GM19438 (cell line): ENCODE measurements at regions not wholly inside any gene's neighbourhood (a gene's known extent, or its start where the extent isn't known, plus 50 kb on each side); places are given as distances from the start of the nearest gene placed in this dataset.

Source experiments
- ATAC-seq: cut with Tn5 transposase; IDR thresholded peaks from one replicate; pipeline ENCODE4 v1.9.1; 2021; ENCODE audit warnings: low read depth; ENCODE audit not compliant: unreplicated experiment

DNA sequence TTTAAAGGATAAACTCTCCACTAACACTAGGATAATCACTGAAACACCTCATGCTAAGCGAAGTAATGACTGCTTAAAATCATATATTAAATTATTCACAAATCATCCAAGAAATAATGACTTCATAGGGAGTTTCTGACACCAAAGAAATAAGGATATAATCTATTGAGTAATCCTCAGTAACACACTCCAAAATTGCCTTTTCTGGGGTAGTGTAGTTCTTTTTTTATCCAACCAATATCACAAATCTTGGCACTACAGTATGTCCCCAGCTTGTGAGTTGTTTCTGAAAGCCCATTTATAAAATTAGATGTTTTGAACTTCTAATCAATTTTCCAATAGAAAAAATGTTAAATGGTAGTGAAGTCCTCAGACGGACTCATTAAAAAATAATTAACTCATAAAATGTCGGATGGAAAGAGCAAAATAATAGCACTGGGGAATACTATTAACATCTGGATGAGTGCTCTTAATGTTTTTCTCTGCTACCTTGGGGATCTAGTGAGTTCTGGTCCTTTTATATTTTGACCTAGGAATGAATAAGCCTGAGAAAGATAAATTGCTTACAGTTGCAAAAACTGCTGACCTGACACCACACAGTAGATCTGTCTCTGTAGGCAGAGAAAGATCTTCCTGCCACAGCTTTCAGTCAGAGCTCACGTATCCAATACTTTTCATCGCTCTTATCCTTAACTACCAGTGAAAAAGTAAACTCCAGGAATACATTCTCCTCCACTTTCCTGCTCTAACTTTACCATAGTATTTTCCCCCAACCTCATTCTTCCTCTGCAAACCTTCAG is 618.5 kb upstream of the ANKRD30A start:
- no peak for ATAC-seq

- ATAC-seq = no peak
These were observed 619.1 kb upstream of the ANKRD30A start for GRCh38 chr10:36506261-36506660.

DNA sequence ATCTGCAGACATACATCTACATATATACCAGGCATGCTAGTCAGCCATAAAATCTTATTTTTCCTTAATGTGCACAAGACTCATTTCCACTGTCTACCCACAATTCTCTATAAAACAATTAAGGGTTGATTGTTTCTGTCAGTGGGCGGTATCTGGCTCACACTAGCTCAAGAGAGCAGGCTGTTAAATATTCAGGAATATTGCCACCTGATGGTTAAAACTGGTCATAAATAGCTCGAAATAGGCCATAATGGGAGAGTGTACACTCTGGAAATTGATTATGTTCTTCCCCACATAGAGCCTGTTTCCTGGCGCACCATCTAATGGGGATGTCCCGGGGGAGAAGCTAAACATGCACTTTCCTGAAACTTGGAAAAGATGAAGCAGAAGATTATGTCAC is 620.6 kb upstream of the ANKRD30A start:
- ATAC-seq = no peak

DNA sequence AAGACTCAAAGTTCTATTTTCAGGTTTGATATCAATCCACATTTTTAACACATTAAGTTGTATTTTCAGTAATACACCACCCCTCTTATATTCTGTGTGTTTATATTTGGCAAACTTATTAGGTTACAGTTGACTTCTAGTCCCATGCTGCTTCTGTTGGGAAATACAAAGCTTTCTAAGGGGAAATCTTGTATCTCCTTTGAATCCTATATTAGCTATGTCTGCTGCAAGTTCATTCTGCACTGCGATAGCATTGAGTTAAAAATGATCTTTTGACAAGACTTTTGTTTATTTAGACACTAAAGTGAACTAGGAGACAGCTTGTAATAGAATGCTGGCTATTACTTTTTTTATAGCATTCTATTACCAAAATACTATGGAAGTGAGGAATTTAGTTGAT is 625.1 kb upstream of the ANKRD30A start:
- ATAC-seq = no peak

DNA sequence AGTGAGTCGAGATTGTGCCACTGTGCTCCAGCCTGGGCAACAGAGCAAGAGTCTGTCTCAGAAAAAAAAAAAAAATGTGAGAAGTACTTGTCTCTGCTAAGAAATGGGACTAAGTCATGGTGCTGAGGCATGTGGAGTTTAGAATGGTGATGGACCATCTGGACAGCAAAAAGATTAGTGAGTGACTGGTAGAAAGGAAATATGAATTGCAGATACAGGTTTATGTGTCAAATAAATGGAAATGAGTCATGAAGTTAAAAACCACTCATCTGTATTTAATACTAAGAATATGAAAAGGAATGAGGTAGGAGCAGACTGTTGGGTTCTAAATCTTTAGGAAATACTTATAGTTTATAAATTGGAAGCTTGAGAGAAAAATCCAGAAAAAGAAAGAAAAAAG is 625.7 kb upstream of the ANKRD30A start:
- no peak for ATAC-seq

- ATAC-seq = no peak
These were observed 628.6 kb upstream of the ANKRD30A start for GRCh38 chr10:36496758-36497157.

DNA sequence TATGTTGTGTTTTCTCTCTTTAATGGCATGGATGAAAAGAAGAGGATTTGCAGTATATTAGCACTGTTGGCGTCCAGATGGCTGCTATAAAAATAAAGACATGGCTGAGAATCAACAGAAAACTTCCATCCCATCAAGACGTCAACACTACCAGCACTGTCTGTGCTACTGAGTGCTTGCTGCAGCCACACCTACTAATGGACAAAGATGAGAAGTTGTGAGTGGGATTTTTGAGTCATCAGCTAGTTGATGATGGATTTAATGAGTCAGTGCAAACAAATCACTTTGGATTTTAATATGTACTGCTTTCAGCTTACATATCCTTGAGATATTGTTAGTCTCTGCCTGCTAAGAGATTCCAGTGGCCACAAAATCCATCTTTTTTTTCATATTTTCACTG is 631.0 kb upstream of the ANKRD30A start:
- ATAC-seq = no peak

- ATAC-seq = no peak
These were observed 631.9 kb upstream of the ANKRD30A start for GRCh38 chr10:36493516-36493880.

GRCh38 chr10:36492590-36493515 is 632.5 kb upstream of the ANKRD30A start:
- no peak for ATAC-seq

GRCh38 chr10:36491926-36492325 is 633.5 kb upstream of the ANKRD30A start:
- no peak for ATAC-seq

DNA sequence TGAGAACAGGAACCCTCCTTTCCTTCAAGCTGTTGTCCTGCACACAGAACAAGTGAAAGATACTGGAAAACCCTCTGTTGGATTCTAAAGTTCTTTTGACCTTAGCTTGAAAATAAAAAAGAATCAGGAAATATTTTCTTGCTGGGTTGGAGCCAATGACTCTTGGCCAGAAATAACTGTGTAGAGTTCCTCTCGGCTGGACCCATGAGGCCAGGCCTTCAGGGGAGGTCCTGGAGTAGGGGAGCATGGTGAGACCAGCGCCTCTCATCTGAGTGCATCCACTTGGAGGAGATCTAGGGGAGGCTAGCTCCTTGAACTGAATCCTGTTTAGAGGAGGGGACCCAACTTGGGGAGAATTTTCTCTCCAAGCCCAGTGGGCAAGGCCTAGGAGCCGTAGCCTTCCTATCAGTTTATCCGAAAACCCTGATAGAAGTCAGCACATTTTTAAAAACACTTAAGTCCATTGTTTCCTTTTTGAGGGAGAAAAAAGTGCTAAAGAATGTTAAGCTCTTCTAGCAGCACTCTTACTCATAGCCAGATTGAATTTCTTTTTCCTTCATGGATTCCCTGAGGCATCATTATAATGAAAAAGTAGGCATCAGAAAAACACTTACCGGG is 635.7 kb upstream of the ANKRD30A start:
- no peak for ATAC-seq

DNA sequence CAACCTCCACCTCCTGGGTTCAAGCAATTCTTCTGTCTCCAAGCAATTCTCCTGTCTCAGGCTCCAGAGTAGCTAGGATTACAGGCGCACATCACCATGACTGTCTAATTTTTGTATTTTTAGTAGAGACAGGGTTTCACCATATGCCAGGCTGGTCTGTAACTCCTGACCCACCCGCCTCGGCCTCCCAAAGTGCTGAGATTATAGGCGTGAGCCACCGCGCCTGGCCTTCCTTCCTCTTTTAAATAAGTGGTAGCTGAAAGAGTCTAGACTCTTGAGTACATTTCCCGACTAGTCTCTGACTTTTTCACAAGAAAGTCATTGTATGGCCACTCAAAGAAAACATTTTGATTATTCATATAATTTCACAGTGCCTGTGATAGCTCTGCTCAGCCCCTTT is 636.2 kb upstream of the ANKRD30A start:
- no peak for ATAC-seq

DNA sequence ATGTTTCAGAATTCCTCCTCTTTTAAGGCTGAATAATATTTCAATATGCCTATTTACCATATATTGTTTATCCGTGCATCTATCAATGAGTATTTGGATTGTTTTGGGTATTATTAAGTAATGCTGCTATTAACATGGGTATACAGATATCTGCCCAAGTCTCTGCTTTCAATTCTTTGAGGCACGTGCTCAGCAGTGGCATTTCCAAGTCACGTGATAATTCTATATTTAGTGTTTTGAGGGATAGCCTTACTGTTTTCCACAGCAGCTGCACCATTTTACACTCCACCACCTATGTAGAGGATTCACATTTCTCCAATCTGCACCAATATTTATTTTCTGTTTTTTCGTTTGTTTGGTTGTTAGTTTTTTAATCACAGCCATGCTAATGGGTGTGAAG is 636.8 kb upstream of the ANKRD30A start:
- no peak for ATAC-seq

- no peak for ATAC-seq
These were observed 646.3 kb upstream of the ANKRD30A start for GRCh38 chr10:36479073-36479472.

GRCh38 chr10:36476399-36476798 is 649.0 kb upstream of the ANKRD30A start:
- no peak for ATAC-seq

DNA sequence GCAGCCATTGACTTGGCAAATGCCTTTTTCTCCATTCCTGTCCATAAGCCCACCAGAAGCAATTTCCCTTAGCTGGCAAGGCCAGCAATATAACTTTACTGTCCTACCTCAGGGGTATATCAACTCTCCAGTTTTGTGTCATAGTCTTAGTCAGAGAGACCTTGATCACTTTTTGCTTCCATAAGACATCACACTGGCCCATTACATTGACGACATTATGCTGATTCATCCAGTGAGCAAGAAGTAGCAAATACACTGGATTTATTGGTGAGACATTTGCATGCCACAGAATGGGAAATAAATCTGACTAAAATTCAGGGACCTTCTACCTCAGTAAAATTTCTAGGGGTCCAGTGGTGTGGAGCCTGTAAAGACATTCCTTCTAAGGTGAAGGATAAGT is 649.7 kb upstream of the ANKRD30A start:
- no peak for ATAC-seq

- ATAC-seq = no peak
These were observed 650.9 kb upstream of the ANKRD30A start for GRCh38 chr10:36474456-36474855.

- no peak for ATAC-seq
These were observed 652.3 kb upstream of the ANKRD30A start for GRCh38 chr10:36473122-36473521.

GRCh38 chr10:36469585-36469984 is 655.8 kb upstream of the ANKRD30A start:
- no peak for ATAC-seq

DNA sequence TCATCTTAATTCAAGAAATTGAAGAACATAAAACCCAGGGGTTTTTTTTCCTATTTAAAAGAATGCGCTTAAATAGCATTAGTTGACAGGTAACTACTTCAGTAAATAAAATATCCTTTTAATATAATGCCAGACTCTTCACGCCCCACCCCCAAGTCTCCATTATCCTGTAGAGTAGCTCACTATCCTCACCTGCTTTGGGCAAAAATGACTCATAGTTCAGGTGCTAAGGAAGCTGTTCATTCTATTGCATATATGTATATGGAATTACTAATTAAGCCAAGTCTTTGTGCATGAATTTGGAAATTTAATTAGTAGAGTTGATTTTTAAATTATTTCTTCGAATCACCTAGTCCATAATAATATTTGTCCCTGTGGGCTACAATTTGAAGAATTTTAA is 656.8 kb upstream of the ANKRD30A start:
- ATAC-seq = no peak

GRCh38 chr10:36465604-36466379 is 659.6 kb upstream of the ANKRD30A start:
- ATAC-seq = no peak
